ENCODE measurements at regions not wholly inside any gene's neighbourhood (a gene's known extent, or its start where the extent isn't known, plus 50 kb on each side); places are given as distances from the start of the nearest gene placed in this dataset.

DNA sequence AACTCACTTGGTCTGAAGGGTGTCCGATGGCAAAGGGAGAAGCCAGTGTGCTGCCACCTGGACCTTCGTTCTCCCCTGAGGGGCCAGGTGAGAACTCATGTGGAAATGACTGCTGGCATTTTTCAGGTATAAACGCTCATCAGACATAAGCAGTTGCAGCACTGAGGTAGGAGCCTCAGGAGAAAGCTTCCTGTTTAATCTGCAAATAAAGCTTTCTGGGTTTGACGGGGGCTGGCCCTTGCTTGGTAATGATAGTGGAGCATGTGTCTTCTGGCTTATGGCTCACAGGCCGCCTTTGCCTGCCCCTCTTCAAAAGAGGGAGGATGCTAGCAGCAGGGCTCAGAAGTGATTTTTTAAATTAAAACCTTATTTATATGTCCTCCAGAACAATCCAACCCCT lies 122.1 kb upstream of the SLC24A3 start:
- H3K4me3 ChIP-seq (ENCODE audit: low read length) = no peak overlapping the region
- no peak for DNase-seq (ENCODE audit: low read depth)
- no peak for TF ChIP-seq CTCF (conservative IDR thresholded peaks at IDR 0.05; ENCODE audit: low read length)

- no peak overlapping the region for H3K4me3 ChIP-seq (ENCODE audit: low read length)
- no peak for DNase-seq (ENCODE audit: low read depth)
- TF ChIP-seq CTCF (conservative IDR thresholded peaks at IDR 0.05; ENCODE audit: low read length) = no peak
Measured at GRCh38 chr20:19094959-19095541, 117.4 kb upstream of the SLC24A3 start.

- TF ChIP-seq CTCF (conservative IDR thresholded peaks at IDR 0.05; ENCODE audit: low read length) = no peak
- DNase-seq (ENCODE audit: low read depth) = no peak
- no peak overlapping the region for H3K4me3 ChIP-seq (ENCODE audit: low read length)
Measured at GRCh38 chr20:19095762-19096161, 116.7 kb upstream of the SLC24A3 start.

GRCh38 chr20:19096843-19097242 lies 115.6 kb upstream of the SLC24A3 start:
- no peak for TF ChIP-seq CTCF (conservative IDR thresholded peaks at IDR 0.05; ENCODE audit: low read length)
- no peak overlapping the region for H3K4me3 ChIP-seq (ENCODE audit: low read length)
- DNase-seq (ENCODE audit: low read depth) = no peak

DNA sequence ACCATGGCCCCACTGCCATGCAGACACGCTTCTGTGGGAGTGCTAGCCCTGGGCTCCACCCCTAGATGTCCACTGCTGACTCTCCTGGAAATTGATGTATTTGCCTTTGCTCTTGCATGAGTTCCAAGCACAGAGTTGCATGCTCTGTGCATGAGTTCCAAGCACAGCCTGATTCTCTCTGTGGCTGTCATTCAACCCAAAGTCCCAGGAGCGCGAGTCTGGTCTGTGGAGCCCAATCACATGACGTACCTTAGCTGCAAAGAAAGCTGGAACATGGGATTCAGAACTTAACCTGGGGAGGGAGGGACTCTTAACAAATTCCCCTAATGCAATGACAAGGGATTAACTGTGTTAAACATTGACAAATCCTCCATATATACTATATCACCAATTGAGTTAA lies 114.3 kb upstream of the SLC24A3 start:
- no peak overlapping the region for H3K4me3 ChIP-seq (ENCODE audit: low read length)
- DNase-seq (ENCODE audit: low read depth) = no peak
- TF ChIP-seq CTCF (conservative IDR thresholded peaks at IDR 0.05; ENCODE audit: low read length) = no peak

- DNase-seq (ENCODE audit: low read depth) = no peak
- no peak for TF ChIP-seq CTCF (conservative IDR thresholded peaks at IDR 0.05; ENCODE audit: low read length)
- H3K4me3 ChIP-seq (ENCODE audit: low read length) = no peak overlapping the region
Measured at GRCh38 chr20:19098806-19099578, 113.5 kb upstream of the SLC24A3 start.
